ENCODE measurements at regions not wholly inside any gene's neighbourhood (a gene's known extent, or its start where the extent isn't known, plus 50 kb on each side); places are given as distances from the start of the nearest gene placed in this dataset.
A peak's percentile ranks its signal among the peaks of the same experiment; 100 is the strongest.

- TF ChIP-seq TARDBP (CRISPR knock-in tag; IDR thresholded peaks at IDR 0.05) = no peak
- TF ChIP-seq ZSCAN25 (CRISPR knock-in tag; IDR thresholded peaks at IDR 0.05) = no peak
Observed at GRCh38 chr3:6654670-6655069, 206.2 kb upstream of the GRM7 start (continued).

- DNase-seq (ENCODE audit: low spot score) (no peak), ATAC-seq (no peak), FAIRE-seq (no peak)
- H3K27ac ChIP-seq (ENCODE audit: extremely low read length, insufficient read depth, low read length) = no peak overlapping the region
- 3% methylated on average over 2 of the region's 2 CpGs for WGBS (ENCODE audit: low lambda C conversion rate)
- H3K27me3 ChIP-seq (ENCODE audit: control insufficient read depth in 1 of 2, insufficient read depth in 2 of 2, low read length in 2 of 2) = no peaks in the 10 kb centered on the region
- POLR2A ChIA-PET = no interaction called here
- H3K9ac ChIP-seq (ENCODE audit: insufficient read depth, low read depth, low read length) = no peak overlapping the region
- CTCF ChIA-PET (ENCODE audit: low intra/inter-chr PET ratio, low total read pairs) = no interaction called here
- no peaks in the 10 kb centered on the region for H3K4me1 ChIP-seq (ENCODE audit: insufficient read depth, low read length)
- no peak overlapping the region for H2AFZ ChIP-seq (ENCODE audit: low read length)
- intact Hi-C loops (cut with micrococcal nuclease; ENCODE audit: unreplicated experiment) (no loop called here), in situ Hi-C loops (cut with HindIII; ENCODE audit: extremely low pct_ligation_motif_present, low pct_unique_long_range_greater_than_20kb) (no loop called here)
- H4K20me1 ChIP-seq (ENCODE audit: insufficient read depth, low read length) = no peaks in the 10 kb centered on the region
- no peak overlapping the region for H3K4me2 ChIP-seq (ENCODE audit: low read depth, low read length)
- H3K9me3 ChIP-seq (ENCODE audit: low read length) = peaks cover 85% of the 10 kb centered on the region
- no TSS peak for BruUV-seq (replicated peaks)
- H3K79me2 ChIP-seq (ENCODE audit: insufficient read depth, low read length) = no peaks in the 10 kb centered on the region
- no peak overlapping the region for H3K4me3 ChIP-seq (replicated peaks in 1 of 3; ENCODE audit: insufficient read depth in 1 of 3, low read depth in 2 of 3, low read length in 3 of 3)
- TF ChIP-seq FOXP4 (CRISPR knock-in tag; IDR thresholded peaks at IDR 0.05) (no peak), DR1 (CRISPR knock-in tag; IDR thresholded peaks at IDR 0.05) (no peak), TSC22D2 (CRISPR knock-in tag; IDR thresholded peaks at IDR 0.05; ENCODE audit: borderline replicate concordance) (no peak), ZNF33A (CRISPR knock-in tag; IDR thresholded peaks at IDR 0.05; ENCODE audit: borderline replicate concordance) (no peak), ETS1 (CRISPR knock-in tag; IDR thresholded peaks at IDR 0.05) (no peak), BCL3 (CRISPR knock-in tag; IDR thresholded peaks at IDR 0.05) (no peak), HNF4A (CRISPR knock-in tag; IDR thresholded peaks at IDR 0.05) (no peak), GPN1 (CRISPR knock-in tag; IDR thresholded peaks at IDR 0.05; ENCODE audit: borderline replicate concordance) (no peak), MAFF (IDR thresholded peaks at IDR 0.05; ENCODE audit: low read depth, low read length) (peak; percentile 81), MAFK (conservative IDR thresholded peaks at IDR 0.05 in 1 of 2, IDR thresholded peaks at IDR 0.05 in 1 of 2; ENCODE audit: low read length in 2 of 2) (peak; percentile 71 to 85), ZNF777 (CRISPR knock-in tag; IDR thresholded peaks at IDR 0.05) (no peak), TCF12 (IDR thresholded peaks at IDR 0.05) (no peak), TCF12 (CRISPR knock-in tag; IDR thresholded peaks at IDR 0.05) (no peak)
- no peaks in the 10 kb centered on the region for H3K36me3 ChIP-seq (replicated peaks in 1 of 2; ENCODE audit: control insufficient read depth in 1 of 2, insufficient read depth in 2 of 2, low read length in 2 of 2)
Observed at GRCh38 chr3:6655275-6655674, 205.6 kb upstream of the GRM7 start.
